ENCODE measurements at regions not wholly inside any gene's neighbourhood (a gene's known extent, or its start where the extent isn't known, plus 50 kb on each side); places are given as distances from the start of the nearest gene placed in this dataset.

DNA sequence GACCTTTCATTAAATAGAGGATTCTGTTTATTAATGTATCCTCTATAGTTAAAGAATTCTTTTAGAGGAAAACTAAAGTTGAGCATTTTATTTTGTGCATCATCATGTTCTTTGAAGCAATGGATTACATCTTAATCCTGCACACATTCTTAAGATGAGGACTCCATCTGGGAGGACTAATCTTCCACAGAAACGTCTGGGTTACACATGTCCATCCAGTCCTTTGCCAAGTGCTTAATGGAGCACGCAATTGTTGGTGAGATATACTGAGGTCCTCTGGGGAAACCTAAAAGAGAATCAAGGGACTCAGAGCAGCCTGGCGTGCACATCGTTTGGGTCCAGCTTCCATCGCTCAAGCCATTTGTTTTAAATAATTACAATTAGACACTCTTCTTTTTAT, 115.1 kb upstream of the SFRP2 start:
- Histone ChIP-seq H3K9me2 (replicated peaks; ENCODE audit: low read length) (no peaks in the 10 kb centered on the region), H3K9ac (ENCODE audit: low read length) (no peak overlapping the region), H3K4me2 (ENCODE audit: low read length) (no peak overlapping the region), H3K9me3 (ENCODE audit: low read length) (no peaks in the 10 kb centered on the region), H3K4me3 (ENCODE audit: low read length) (no peak overlapping the region), H3K4me1 (ENCODE audit: insufficient read depth, low read length) (no peaks in the 10 kb centered on the region), H3F3A (ENCODE audit: low read length, unreplicated experiment) (no peaks in the 10 kb centered on the region), H2AFZ (ENCODE audit: low read length) (no peak overlapping the region), H4K20me1 (ENCODE audit: low read length) (no peaks in the 10 kb centered on the region), H3K27ac (ENCODE audit: low read length) (no peak overlapping the region), H3K79me2 (ENCODE audit: low read length) (no peaks in the 10 kb centered on the region), H3K27me3 (ENCODE audit: low read length) (peaks cover 14% of the 10 kb centered on the region), H3K36me3 (ENCODE audit: low read depth, low read length) (no peaks in the 10 kb centered on the region)
- no peak for ATAC-seq
- no peak for DNase-seq
- ChIA-PET CTCF (no interaction called here), POLR2A (ENCODE audit: unreplicated experiment) (no interaction called here)
- TF ChIP-seq EZH2phosphoT487 (IDR thresholded peaks at IDR 0.05; ENCODE audit: borderline replicate concordance, low read length) (no peak), EZH2 (IDR thresholded peaks at IDR 0.05; ENCODE audit: low read length, unreplicated experiment) (no peak)
- TF ChIP-seq, protein P1, sequence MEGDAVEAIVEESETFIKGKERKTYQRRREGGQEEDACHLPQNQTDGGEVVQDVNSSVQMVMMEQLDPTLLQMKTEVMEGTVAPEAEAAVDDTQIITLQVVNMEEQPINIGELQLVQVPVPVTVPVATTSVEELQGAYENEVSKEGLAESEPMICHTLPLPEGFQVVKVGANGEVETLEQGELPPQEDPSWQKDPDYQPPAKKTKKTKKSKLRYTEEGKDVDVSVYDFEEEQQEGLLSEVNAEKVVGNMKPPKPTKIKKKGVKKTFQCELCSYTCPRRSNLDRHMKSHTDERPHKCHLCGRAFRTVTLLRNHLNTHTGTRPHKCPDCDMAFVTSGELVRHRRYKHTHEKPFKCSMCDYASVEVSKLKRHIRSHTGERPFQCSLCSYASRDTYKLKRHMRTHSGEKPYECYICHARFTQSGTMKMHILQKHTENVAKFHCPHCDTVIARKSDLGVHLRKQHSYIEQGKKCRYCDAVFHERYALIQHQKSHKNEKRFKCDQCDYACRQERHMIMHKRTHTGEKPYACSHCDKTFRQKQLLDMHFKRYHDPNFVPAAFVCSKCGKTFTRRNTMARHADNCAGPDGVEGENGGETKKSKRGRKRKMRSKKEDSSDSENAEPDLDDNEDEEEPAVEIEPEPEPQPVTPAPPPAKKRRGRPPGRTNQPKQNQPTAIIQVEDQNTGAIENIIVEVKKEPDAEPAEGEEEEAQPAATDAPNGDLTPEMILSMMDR (conservative IDR thresholded peaks at IDR 0.05; ENCODE audit: low read depth, low read length), result no peak
- intact Hi-C loops (cut with micrococcal nuclease), result no loop called here
- no TSS peak for BruUV-seq (replicated peaks)

DNA sequence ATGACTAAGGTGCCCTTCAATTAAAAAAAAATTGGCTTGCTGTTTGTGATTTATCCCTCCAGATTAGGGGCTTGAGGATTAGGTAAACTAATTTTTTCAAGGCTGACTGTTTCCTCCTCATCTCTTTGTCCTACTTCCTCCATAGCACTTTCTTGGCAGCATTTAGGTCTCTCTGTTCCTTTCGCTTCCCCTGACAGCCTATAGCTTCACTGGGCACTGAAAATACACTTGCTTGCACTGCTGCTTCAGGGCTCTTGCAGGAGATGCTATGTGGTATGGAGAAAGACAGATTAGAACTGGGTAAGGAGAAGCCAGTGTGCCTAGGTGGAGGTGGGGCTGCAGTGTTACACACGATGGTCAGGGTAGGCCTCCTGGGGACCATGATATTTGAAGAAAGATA, 112.3 kb upstream of the SFRP2 start:
- Histone ChIP-seq H3K9me2 (replicated peaks; ENCODE audit: low read length) (no peaks in the 10 kb centered on the region), H2AFZ (ENCODE audit: low read length) (no peak overlapping the region), H3K4me3 (ENCODE audit: low read length) (no peak overlapping the region), H3K4me2 (ENCODE audit: low read length) (no peak overlapping the region), H3K4me1 (ENCODE audit: insufficient read depth, low read length) (no peaks in the 10 kb centered on the region), H3K9ac (ENCODE audit: low read length) (no peak overlapping the region), H3K36me3 (ENCODE audit: low read depth, low read length) (no peaks in the 10 kb centered on the region), H3K27ac (ENCODE audit: low read length) (no peak overlapping the region), H3F3A (ENCODE audit: low read length, unreplicated experiment) (no peaks in the 10 kb centered on the region), H3K79me2 (ENCODE audit: low read length) (no peaks in the 10 kb centered on the region), H4K20me1 (ENCODE audit: low read length) (no peaks in the 10 kb centered on the region), H3K27me3 (ENCODE audit: low read length) (peaks cover 34% of the 10 kb centered on the region), H3K9me3 (ENCODE audit: low read length) (no peaks in the 10 kb centered on the region)
- POLR2A ChIA-PET (ENCODE audit: unreplicated experiment), result no interaction called here
- DNase-seq, result no peak
- TF ChIP-seq, protein P1 (conservative IDR thresholded peaks at IDR 0.05; ENCODE audit: low read depth, low read length), result no peak
- TF ChIP-seq EZH2phosphoT487 (IDR thresholded peaks at IDR 0.05; ENCODE audit: borderline replicate concordance, low read length), result no peak
- no peak for TF ChIP-seq EZH2 (IDR thresholded peaks at IDR 0.05; ENCODE audit: low read length, unreplicated experiment)
- intact Hi-C loops (cut with micrococcal nuclease), result no loop called here
- no peak for ATAC-seq
- no TSS peak for BruUV-seq (replicated peaks)
- CTCF ChIA-PET, result no interaction called here

DNA sequence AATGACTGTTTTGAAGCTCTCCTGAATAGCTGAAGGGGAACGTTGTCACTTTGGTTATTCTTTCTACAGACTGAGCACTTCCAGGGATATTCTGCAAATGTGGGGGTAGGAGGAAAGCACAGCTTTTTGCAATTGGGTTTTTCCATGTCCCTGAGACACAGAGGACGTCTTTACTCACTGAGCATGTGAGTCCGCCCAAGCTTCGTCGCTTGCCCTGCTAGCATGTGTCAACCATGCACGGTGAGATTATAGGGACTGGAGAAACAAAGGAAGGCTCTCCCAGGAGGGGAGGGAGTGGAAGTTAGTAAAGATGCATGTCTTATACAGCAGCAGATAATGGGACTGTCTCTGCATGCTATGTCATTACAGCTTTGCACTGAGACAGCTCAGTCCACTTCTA, 111.5 kb upstream of the SFRP2 start:
- TF ChIP-seq, protein P1 (conservative IDR thresholded peaks at IDR 0.05; ENCODE audit: low read depth, low read length), result no peak
- TF ChIP-seq EZH2phosphoT487 (IDR thresholded peaks at IDR 0.05; ENCODE audit: borderline replicate concordance, low read length), result no peak
- Histone ChIP-seq H3K79me2 (ENCODE audit: low read length) (no peaks in the 10 kb centered on the region), H3F3A (ENCODE audit: low read length, unreplicated experiment) (no peaks in the 10 kb centered on the region), H3K4me2 (ENCODE audit: low read length) (no peak overlapping the region), H3K9me3 (ENCODE audit: low read length) (no peaks in the 10 kb centered on the region), H3K36me3 (ENCODE audit: low read depth, low read length) (no peaks in the 10 kb centered on the region), H3K27ac (ENCODE audit: low read length) (no peak overlapping the region), H3K27me3 (ENCODE audit: low read length) (peaks cover 39% of the 10 kb centered on the region), H3K9ac (ENCODE audit: low read length) (no peak overlapping the region), H3K4me3 (ENCODE audit: low read length) (no peak overlapping the region), H3K9me2 (replicated peaks; ENCODE audit: low read length) (no peaks in the 10 kb centered on the region), H4K20me1 (ENCODE audit: low read length) (no peaks in the 10 kb centered on the region), H3K4me1 (ENCODE audit: insufficient read depth, low read length) (no peaks in the 10 kb centered on the region), H2AFZ (ENCODE audit: low read length) (no peak overlapping the region)
- ATAC-seq (no peak), DNase-seq (no peak)
- BruUV-seq (replicated peaks), result no TSS peak
- POLR2A ChIA-PET (ENCODE audit: unreplicated experiment), result no interaction called here
- CTCF ChIA-PET, result no interaction called here
- intact Hi-C loops (cut with micrococcal nuclease), result no loop called here
